NAMALWA (cell line): ENCODE measurements at regions not wholly inside any gene's neighbourhood (a gene's known extent, or its start where the extent isn't known, plus 50 kb on each side); places are given as distances from the start of the nearest gene placed in this dataset.

Experiments
- DNase-seq: peaks from one replicate; pipeline ENCODE4 v3.0.0-alpha.2; 2015; ENCODE audit warnings: low spot score

DNA sequence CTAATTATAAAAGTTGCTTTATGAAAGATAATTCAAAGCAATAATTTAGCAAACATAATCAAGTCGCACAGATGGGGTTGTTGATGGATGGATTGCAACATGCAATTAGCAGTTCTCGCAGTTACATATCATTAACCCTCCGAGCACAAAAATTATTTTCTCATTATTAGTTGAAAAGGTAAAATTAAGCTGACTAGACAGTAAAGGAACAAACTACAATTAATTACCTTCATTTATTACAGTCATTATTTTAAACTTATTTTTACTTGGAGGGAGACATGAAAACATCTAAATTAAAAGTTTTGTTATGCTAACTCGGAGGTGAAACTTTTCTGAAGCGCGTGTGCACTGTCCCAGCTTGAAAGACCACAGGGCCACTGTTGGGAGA is 146.9 kb downstream of the PHETA1 start:
- DNase-seq = no peak

DNA sequence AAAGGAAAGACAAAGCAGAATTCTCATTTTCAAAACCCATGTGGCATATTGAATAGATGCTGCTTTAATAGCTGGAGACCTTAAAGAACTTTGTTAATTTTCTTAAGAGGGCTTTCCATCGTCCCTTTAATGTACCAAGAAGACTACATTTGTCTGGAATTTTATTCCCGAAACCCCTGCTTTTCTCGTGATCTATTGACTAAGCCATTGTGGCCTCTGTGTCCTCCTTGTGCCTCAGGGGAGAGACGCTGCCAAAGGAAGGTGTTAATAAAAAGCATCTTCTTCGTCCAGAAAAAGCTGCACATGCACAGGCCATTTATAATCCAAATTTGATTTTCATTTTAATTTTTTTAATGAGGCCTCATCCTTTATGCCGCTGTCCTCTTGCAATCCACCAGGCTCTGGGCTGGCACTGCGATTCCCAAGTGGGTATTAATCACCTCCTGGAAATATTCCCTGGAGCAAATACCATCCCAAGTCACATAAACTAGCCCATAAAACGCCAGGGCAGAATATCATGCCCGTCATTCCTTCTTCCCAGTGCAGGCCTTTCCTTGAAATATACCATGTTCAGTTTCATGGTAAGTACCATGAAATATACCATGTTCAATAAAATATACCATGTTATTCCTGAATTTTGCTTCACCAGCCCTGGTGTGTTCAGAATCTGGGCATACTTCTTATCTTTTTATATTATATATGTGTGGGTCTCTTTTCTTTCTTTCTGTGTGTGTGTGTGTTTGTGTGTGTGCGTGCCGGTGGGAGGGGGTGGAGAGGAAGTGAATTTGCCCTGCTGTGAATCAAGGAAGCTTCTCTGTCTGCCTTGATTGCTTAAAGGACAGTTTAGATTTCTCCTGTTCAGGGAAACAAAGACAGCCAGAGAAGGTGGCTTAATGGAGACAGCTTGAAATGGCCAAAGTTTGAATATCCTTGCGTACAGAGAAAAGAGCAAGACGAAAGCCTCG is 147.6 kb downstream of the PHETA1 start:
- no peak for DNase-seq

DNA sequence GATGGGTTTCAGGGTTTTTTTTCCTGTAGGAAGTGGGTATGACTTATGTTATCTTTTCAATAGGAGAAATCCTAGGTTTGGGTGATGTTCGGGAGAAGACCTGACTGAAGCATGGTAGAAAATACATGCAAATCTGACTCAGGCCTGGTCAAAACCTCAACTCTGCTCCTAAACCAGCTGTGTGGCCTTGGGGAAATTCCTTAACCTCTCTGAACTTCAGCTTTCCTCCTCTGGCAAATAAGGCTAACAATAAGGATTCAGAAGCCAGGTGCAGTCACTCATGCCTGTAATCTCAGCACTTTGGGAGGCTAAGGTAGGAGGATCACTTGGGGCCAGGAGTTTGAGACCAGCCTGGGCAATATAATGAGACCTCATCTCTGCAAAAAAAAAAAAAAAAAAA is 148.5 kb downstream of the PHETA1 start:
- DNase-seq = no peak

DNA sequence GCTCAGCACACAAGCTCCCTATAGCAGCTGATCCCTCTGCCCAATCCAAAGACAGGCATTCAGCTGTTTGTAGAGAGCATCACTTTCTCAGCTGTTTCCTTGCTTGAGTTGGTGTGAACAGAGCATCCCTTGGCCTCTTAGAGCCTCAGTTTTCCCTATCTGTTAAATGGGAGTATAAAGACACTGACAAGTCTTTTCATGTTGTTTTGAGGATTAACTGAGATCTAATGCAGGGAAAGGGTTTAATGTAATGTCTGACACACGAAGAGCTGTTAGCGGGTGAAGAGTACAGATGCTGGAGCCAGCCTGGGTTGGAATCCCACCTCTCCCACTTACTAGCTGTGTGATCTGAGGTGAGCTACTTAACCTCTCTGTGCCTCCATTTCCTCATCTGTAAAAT is 149.5 kb downstream of the PHETA1 start:
- no peak for DNase-seq

DNA sequence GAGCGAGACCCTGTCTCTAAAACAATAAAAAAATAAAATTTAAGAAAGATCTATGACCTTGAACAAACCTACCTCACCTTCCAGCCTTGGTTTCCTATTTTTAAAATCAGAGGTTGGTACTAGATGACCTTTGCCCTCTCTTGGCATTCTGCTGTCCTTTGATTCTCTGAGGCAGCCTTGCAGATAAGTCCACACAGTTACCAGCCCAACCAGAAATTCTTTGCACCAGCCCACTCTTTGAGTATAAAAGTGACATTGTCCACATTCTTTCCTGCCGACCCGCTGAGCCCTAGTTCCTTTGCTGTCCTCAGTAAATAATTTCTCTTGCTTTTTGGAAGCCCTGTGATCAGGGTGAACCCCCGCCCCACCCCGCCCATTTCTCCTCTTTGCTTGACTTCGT is 150.4 kb downstream of the PHETA1 start:
- DNase-seq = no peak

DNA sequence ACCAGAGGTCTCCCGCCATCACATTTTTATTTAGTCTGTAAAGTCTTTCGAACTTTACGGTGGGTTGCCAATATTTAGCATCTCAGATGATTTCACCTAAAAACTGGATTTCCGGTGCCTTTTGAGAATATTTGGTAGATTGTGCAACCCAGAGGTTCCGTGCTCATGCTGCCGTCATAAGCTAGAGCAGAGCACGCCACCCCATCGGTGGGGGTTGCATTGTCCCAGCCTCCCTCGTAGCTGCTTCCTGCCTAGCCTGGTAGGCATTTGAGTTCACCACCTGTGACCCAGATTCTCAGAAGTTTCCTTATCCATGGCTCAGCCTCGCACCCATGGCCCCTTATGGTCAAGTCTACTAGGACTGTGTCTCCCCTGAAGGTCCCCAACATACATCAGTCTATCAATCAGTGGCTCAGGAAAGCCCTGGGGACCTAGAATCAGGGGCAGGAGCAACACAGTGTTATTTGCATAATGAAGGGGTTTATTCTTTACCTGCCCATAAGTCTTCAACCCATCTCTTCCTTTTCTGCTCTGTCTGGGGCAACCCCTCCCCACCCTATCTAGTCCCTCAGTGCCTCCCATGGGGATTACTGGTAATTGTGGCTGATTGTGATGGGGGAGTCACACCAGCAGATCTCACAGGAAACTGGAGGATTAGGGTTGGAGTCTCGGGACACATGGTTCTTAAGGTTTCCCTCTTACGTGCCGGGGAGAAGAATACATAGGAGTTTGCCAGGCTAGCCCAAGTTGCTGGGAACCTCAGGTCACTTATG is 152.3 kb downstream of the PHETA1 start:
- no peak for DNase-seq

DNA sequence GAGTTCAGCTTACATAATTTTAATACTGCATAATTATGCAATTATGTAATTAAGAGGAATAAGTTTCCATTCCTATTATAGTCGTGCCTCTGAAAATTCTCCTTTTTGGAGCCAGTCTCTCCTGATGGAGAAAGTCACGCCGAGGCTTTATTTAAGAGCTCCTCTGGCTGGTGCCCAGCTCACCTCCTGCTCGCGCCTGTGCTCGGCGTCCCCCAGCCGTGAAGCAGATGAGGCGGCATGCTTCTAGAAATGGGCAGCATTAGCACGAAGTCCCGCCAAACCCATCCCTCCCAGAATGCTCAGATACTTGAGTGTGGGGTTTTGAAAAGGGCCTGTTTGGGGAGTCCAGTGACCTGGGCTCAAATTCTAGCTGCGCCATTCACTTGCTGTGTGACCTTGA is 153.0 kb downstream of the PHETA1 start:
- DNase-seq = no peak

DNA sequence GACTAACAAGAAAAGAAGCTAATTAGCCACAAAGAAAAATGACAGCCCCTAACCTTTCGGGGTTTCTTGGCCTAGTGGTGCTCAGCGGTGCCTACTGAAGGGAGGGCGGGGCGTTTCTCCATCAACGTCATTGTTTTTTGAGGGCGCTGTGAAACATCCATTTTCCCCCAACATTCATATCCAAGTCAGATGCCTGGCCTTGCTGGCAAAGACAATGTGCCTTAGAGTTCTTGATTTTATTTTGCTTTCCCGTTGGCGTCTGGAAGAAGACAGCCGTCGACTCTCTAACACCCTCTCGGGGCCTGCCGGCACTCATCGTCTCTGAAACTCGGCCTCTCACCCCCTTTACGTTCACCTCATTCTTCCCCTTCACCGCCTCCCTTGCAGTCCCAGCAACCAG is 154.5 kb downstream of the PHETA1 start:
- DNase-seq = no peak

DNA sequence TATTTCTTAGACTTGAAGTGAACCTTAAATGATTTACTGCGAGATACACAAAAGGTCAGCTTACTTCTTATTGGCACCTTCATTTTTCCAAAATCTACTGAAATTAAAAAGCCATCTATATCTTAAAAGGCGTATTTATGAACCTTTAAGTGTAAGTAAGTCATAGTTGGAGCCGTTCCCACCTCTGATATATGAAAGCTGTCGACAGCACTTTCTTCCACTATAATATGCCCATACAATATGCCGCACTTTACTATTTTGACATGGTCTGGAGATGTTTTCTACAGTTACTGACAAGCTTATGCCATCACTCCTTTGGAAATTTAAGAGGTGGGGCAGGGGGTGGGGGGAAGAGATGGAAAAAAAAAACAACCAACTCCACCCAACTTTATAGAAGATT is 155.3 kb downstream of the PHETA1 start:
- DNase-seq = no peak

DNA sequence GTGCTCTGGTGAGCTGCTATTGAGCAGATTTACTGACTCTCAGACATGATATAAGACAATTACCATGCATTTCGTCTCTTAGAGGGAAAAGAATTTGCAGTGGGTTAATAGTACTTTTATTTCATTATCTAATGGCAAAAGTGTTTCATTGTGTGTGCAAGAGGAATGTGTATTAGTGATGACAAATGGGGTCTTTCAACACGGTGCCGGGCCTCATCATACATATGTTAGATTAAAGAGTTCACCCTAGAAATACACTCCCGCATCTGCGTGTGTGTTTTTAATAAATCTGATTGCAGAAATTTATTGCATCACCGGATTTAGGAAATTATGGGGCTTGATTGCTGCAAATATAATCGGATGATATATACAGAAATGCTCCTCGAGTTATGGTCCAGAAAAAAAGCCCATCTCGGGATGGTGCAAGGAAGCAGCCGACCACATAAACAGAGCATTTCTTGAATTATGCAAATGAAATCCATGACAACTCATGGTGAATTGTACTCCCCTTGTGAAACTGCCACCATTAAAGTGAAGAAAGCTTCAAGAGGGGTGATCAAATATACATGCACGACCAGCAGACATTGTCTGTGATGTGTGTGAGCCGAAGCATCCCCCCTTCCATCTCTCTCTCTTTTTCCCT is 156.0 kb downstream of the PHETA1 start:
- no peak for DNase-seq

DNA sequence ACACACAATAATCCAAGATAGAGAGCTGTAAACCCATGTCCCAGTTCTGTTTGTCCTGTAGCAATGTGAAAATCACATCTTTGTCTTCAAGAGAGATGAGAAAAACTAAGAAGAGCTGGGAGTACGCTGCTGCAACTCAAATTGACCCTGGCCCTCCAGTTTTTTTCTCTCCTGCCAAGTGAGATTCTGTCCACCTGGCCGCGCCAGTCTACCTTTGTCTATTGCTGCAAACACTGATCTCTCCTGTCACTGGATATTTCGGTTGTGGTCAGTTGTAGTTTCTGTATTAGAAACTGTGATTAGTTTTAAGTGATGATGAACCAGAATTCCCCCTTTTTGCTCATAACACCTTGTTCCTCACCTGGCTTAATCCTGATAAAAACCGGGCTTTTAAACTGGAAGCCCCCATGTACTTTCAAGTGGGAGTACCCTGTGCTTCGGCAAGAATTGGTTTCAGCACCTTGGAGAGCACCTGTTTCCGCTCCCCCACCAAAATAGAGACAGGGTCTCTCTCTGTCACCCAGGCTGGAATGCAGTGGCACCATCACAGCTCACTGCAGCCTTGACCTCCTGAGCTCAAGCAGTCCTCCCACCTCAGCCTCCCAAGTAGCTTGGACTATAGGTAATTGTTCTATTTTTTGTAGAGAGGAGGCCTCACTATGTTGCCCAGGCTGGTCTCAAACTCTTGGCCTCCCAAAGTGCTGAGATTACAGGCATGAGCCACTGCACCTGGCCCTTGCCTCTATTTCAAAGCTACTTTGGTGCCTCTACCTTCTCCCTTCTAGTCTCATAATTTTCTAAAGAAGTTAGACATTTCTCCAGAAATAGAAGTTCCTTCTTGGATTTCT is 156.8 kb downstream of the PHETA1 start:
- DNase-seq = peak; percentile 22

DNA sequence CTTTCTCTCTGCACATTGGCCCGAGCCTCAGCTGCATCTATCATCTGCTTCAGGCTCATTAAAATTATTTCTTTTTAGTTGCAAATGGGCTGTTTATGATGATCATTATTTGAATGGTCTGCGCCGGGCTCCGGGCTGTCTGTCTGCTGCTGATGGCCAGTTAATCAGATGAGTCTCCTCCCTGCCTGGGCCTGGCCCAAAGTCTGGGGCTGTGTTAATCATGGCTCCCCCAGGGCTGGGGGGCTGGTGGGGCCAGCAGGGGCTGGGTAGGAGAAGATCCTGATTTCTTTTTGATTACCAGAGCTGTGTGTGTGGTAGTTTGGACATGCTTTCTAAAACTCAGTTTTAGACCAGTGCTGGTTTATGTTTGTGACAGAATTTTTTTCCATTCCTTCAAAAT is 159.1 kb downstream of the PHETA1 start:
- DNase-seq = no peak

DNA sequence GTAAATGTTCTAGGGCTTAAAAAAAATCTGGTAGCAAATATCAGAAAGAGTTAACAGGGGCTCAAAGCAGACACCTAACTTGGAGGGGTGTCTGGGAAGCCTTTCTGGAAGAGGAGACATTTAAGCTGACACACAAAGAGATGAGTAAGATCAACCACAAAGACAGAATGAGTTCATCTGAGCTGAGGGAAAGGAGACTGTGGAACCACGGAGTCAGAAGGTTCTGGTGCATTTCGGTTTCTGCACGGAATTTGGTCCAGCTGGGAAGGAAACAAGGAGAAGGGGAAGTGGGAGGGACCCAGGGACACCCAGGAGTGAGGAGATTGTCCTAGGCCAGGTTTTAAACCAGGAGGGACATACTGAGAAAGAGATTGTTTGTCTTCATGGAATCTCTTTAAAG is 161.1 kb downstream of the PHETA1 start:
- DNase-seq = no peak

DNA sequence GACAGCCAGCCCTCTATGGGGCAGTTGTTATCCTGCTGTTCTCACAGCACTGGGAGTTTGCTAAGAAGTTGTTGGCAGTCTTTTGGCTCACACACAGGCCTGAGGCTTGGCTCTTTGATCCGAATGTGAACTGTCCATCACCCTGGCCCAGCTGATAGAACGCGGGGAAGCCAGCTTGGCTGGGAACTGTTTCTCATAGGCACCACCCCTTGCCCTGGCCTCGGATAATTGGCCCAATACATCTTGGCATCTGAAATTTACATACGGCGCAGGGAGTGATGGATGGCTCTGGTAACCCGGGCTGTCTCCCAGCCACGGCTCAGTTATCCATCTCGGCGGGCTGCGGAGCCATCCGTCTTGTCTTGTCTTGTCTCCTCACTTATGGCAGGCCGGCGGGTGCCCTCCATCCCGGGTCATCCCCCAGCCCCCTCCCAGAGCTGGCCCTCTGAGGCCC is 164.1 kb downstream of the PHETA1 start:
- no peak for DNase-seq

DNA sequence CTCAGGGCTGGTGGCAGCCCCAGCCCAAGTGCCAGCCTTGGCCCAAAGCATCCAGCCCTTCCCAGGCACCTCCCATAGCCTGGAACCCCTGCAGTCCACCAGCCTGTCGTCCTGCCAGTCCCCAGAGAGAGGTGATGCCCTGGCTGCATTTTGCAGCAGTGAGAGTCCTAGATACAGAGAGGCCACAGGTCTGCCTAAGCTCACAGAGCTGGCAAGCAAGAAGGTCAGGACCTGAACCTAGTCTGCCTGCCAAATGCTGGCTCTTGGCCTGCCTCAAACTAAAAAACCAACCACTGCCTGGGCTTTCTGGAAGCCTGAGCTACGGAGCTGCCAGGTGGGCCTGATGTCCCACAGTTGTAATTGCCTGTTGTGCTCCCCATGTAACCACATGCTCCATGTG is 164.9 kb downstream of the PHETA1 start:
- no peak for DNase-seq

DNA sequence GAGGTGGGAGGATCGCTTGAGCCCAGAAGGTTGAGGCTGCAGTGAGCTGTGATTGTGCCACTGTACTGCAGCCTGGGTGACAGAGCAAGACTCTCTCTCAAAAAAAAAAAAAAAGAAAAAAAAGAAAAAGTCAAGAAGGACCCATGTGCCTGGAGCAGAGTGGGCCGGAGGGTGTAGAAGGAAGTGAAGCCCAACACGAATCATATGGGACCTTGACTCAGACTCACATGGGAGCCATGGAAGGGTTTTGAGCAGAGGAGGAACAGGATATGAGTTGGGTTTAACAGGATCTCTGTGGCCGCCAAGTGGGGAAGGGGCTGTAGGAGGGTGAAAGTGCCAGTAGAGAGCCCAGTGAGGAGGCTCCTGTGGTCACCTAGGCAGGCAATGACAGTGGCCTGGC is 165.4 kb downstream of the PHETA1 start:
- DNase-seq = no peak

DNA sequence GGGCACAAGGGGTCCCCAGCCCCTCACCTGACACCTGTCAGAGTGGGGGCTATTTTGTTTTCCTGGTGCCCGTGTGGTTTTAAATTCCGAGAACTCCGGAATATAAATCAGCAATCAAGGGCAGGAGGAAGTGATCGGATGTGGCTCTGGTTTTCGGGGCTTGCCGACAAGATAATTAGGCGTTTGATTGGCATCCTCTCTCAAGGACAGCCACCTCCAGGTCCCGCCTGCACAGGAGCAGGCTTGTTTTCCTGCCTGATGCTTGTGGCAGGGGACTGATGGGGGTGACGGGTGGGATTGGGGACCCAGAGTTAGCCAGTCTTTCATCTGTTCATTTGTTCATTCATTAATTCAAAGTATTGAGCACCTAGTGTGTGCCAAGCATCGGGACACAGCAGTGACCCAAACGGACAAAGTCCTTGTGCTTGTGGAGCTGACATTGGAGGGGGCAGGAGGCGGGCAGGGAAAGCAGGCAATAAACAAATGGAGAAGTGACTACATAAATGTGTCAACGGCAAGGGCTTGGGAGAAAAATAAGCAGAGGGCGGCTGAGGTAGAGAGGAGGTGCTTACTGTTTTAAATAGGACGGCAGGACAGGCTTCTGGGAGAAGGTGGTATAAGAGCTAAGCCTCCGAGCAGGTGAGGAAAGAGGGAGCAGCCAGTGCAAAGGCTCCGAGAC is 166.5 kb downstream of the PHETA1 start:
- no peak for DNase-seq

DNA sequence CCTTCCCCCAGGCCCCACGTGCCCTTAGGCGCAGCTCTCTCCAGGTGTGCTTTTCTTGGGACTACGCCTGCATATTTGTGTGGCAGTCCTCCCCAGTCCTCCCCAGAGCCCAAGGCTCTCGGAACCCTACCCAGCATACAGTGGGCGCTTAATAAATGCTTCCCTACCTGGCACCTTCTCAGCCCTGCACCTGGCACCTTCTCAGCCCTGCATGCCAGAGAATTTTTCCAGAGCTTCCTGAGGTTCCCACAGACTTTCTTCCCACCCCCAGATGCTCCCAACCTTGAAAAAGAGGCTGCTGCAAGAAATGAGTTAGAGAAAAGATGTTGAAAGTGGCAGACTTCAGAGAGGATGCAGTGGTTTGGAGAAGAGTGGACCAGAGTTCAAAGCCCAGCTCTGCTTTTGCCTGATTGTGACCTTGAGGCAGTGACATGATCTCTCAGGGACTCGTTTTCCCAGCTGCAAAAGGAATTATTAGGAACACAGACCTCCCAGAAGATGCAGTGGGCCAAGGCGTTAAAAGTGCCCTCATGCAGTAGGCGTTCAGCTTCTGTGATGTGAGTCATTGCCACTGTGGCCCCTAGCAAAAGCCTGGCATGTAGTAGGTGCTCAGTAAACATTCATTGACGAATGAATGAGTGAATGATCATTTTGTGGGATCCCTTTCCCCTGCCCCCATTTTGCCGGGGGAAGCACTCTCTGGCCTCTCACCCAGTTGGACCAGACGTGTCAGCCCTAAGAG is 167.2 kb downstream of the PHETA1 start:
- DNase-seq = no peak

DNA sequence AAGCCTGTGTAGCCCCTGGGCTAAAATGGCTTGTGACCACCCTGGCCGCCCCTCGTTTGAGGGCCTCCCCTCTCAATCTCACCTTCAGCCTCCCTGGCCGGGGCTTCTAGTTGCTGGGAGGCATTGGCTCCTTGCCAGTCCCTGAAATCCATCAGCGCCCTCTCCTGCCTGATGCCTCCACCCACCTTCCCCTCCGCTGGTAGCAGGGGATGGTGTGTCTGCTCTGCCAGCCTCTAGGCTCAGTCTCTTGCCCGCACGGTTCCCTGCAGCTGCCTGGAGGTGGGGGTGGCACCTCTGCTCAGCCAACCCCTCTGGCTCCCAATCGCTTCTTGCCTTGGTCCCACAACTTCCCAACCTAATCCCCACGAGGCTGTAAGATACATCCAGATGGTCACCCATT is 167.9 kb downstream of the PHETA1 start:
- no peak for DNase-seq

DNA sequence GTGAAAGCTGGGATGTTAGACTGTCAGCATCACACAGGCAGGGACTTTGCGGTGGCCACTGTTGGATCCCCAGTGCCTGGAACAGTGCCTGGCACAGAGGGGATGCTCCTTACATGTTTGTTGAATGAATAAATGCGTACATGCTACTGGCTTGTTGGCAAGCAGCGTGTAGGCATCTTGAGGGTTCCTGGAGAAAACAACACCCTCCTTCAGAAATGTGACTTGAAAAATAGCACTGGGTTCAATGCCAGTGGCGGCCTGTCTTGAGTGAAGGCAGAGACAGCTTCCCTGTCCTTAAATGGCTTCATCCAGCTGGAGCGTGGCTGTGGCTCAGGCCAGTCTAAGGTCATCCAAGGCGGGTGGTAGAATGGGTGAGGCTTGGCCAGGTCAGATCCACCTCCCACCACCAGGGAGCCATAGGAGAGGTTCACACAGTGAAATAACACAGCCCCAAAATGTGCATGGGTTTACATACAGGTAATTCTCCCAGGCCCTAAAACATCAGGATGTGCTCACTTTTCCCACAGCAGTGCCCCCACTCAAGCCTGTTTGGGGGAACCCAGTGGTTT is 171.4 kb downstream of the PHETA1 start:
- no peak for DNase-seq
